Gastrocnemius medialis (tissue), 4 donors: ENCODE measurements at regions not wholly inside any gene's neighbourhood (a gene's known extent, or its start where the extent isn't known, plus 50 kb on each side); places are given as distances from the start of the nearest gene placed in this dataset.

ENCODE experiments used
- ATAC-seq, 2 donors: fragments of 150-250 bp; one replicate each; pipeline ENCODE4 v1.9.1; 2016
- DNase-seq, 2 donors: peaks; one replicate each; pipeline ENCODE4 v3.0.0-alpha.2; 2019
- H3K27ac ChIP-seq, 4 donors: fragments of 200-600 bp; sonication (generic); 1 replicate in 1 of 4; 2 replicates in 3 of 4; pipeline ENCODE4 v1.5.1; 2016 to 2018; ENCODE audit warnings: mild to moderate bottlenecking in 2 of 4, moderate library complexity in 1 of 4
- H3K27me3 ChIP-seq, 3 donors: fragments of 200-600 bp; sonication (generic) in 2 of 3; 1 replicate in 1 of 3; 2 replicates in 2 of 3; pipeline versions ENCODE4 v1.5.1 to v1.6.0; 2016 to 2019; ENCODE audit warnings: mild to moderate bottlenecking in 1 of 3, moderate library complexity in 1 of 3
- H3K36me3 ChIP-seq, 2 donors: fragments of 200-600 bp; sonication (generic) in 1 of 2; one replicate each; pipeline ENCODE4 v1.5.1; 2017 to 2018
- H3K4me1 ChIP-seq, 2 donors: fragments of 200-600 bp; sonication (generic) in 1 of 2; one replicate each; pipeline ENCODE4 v1.5.1; 2016 to 2017; ENCODE audit warnings: mild to moderate bottlenecking in 2 of 2
- H3K4me3 ChIP-seq, 4 donors: fragments of 200-600 bp; sonication (generic) in 3 of 4; 1 replicate in 1 of 4; 2 replicates in 3 of 4; pipeline ENCODE4 v1.5.1; 2016 to 2019; ENCODE audit warnings: mild to moderate bottlenecking in 2 of 4
- H3K9me3 ChIP-seq, 3 donors: fragments of 200-600 bp; sonication (generic) in 2 of 3; 1 replicate in 1 of 3; 2 replicates in 2 of 3; pipeline ENCODE4 v1.5.1; 2016 to 2019
- POLR2A ChIP-seq, 2 donors: fragments of 450-650 bp; IDR thresholded peaks; one replicate each; pipeline ENCODE4 v1.6.1; 2017; ENCODE audit warnings: antibody characterized with exemption in 2 of 2, mild to moderate bottlenecking in 2 of 2, moderate library complexity in 2 of 2
- in situ Hi-C, 4 donors: fragments of 200-750 bp; cut with MboI; loops; one replicate each; pipeline versions ENCODE4 v1.15.0 to v1.8.0; 2017; ENCODE audit warnings: low sequenced_read_pairs in 4 of 4
- intact Hi-C: fragments of 100-400 bp; cut with DNase I; formaldehyde crosslinking; loops from one replicate; pipeline ENCODE4 v1.15.1; 2023; ENCODE audit warnings: low total_unique reads
- TF ChIP-seq, protein P1 (sequence below), 5 experiments: fragments of 450-650 bp in 3 of 5; fragments of 200-600 bp in 2 of 5; sonication (generic) in 2 of 5; IDR thresholded peaks in 4 of 5; conservative IDR thresholded peaks in 1 of 5; 1 replicate in 4 of 5; 2 replicates in 1 of 5; pipeline ENCODE4 v1.5.1; 2016 to 2019; ENCODE audit warnings: antibody characterized with exemption in 5 of 5, mild to moderate bottlenecking in 3 of 5, moderate library complexity in 3 of 5

DNA sequence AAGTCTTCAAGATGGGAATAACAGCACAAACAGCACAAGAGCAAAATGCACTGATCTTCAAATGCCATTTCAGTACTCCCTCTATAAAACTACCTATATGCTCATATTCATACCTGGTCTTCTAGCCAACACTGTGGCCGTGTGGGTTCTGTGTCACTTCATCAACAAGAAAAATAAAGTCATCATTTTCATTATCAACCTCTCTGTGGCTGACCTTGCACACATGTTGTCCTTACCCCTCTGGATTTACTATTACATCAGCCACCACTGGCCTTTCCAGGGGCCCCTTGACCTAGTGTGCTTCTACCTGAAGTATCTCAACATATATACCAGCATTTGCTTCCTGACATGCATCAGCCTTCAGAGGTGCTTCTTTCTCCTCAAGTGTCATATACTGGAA, 59.6 kb upstream of the GPR174 start:
- TF ChIP-seq, protein P1, sequence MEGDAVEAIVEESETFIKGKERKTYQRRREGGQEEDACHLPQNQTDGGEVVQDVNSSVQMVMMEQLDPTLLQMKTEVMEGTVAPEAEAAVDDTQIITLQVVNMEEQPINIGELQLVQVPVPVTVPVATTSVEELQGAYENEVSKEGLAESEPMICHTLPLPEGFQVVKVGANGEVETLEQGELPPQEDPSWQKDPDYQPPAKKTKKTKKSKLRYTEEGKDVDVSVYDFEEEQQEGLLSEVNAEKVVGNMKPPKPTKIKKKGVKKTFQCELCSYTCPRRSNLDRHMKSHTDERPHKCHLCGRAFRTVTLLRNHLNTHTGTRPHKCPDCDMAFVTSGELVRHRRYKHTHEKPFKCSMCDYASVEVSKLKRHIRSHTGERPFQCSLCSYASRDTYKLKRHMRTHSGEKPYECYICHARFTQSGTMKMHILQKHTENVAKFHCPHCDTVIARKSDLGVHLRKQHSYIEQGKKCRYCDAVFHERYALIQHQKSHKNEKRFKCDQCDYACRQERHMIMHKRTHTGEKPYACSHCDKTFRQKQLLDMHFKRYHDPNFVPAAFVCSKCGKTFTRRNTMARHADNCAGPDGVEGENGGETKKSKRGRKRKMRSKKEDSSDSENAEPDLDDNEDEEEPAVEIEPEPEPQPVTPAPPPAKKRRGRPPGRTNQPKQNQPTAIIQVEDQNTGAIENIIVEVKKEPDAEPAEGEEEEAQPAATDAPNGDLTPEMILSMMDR (IDR thresholded peaks at IDR 0.05 in 4 of 5, conservative IDR thresholded peaks at IDR 0.05 in 1 of 5), result no peak
- no peak for TF ChIP-seq POLR2A (IDR thresholded peaks at IDR 0.05)
- no peak overlapping the region for H3K4me3 ChIP-seq
- H3K4me1 ChIP-seq, result no peaks in the 10 kb centered on the region
- no peaks in the 10 kb centered on the region for H3K36me3 ChIP-seq
- no peak overlapping the region for H3K27ac ChIP-seq
- no peaks in the 10 kb centered on the region for H3K9me3 ChIP-seq
- ATAC-seq, result no peak
- in situ Hi-C loops, result loop anchor here in 1 of 4 donors (25.0 kb wide), 1 partner anchor 523 kb away; no protein-coding TSS in a partner anchor
- intact Hi-C loops, result loop anchor here (10.0 kb wide), 1 partner anchor 530 kb away; no protein-coding TSS in a partner anchor
- no peak for DNase-seq
- no peaks in the 10 kb centered on the region for H3K27me3 ChIP-seq

DNA sequence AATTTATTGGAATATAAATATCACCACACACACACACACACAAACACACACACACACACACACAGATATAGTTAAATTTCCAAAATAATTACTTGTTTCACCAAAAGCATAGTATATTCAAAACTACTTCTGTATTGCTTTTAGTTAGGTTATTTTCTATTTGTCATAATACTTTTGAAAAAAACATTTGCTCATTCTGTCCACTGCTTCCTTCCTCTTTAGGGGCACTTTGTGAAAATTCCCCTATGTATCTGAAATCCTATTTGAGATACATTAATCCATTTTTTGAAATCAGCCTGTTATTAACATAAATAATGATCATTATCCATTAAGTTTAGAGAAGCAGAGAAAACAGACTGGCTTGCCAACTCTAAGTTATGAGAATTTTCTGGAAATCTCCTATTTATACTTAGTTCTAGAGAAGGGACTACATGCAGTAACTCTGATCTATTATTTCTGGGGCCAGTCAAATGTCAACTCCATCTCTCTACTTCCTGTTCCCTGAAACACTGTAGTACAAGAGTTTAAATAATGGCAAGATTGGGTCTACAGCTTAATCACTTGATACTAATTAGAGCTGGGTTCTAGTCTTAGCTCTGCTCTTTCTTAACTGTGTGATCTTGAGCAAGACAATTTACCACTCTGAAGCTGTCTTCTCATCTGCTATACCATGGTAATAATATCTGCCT, 54.4 kb upstream of the GPR174 start:
- no peaks in the 10 kb centered on the region for H3K36me3 ChIP-seq
- ATAC-seq (no peak), DNase-seq (no peak)
- no peak overlapping the region for H3K4me3 ChIP-seq
- H3K27me3 ChIP-seq, result no peaks in the 10 kb centered on the region
- in situ Hi-C loops (loop anchor here in 1 of 4 donors (25.0 kb wide), 1 partner anchor 528 kb away; no protein-coding TSS in a partner anchor), intact Hi-C loops (loop anchor here (10.0 kb wide), 1 partner anchor 535 kb away; no protein-coding TSS in a partner anchor)
- TF ChIP-seq POLR2A (IDR thresholded peaks at IDR 0.05), result no peak
- TF ChIP-seq, protein P1 (IDR thresholded peaks at IDR 0.05 in 4 of 5, conservative IDR thresholded peaks at IDR 0.05 in 1 of 5), result no peak
- H3K9me3 ChIP-seq, result no peaks in the 10 kb centered on the region
- H3K27ac ChIP-seq, result no peak overlapping the region
- no peaks in the 10 kb centered on the region for H3K4me1 ChIP-seq

DNA sequence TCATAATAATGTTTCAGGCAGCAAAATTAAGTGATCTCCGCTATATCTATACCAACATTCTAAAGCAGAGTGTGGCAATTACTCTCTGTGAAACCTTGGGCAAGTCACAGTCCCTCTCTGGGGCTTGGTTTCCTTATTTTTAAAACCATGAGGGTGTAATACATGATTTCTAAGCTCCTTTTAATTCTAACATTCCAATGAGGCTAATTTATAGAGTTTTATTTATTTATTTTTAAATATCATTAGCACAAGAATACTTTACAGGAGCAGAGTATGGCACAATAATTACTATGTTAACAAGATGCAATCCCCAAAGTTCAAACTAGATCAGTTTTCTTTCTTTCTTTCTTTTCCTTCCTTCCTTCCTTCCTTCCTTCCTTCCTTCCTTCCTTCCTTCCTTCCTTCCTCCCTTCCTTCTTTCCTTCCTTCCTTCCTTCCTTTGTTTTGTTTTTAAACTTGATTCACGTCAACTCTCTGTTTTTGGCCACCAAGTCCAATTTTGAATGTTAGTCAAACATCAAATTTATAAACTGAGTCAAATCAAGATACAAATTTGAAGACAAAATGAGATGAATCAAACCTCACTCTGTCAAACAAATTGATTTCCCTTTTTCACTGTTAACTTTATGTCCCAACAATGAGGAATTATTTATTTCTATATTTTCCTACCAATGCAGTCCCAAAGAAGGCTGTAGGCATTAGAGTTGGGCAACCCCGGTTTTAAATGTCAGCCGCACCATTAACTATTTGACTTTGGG, 50.2 kb upstream of the GPR174 start:
- Histone ChIP-seq H3K4me3 (no peak overlapping the region), H3K9me3 (no peaks in the 10 kb centered on the region), H3K36me3 (no peaks in the 10 kb centered on the region), H3K27ac (no peak overlapping the region), H3K27me3 (no peaks in the 10 kb centered on the region), H3K4me1 (no peaks in the 10 kb centered on the region)
- in situ Hi-C loops (loop anchor here in 1 of 4 donors (25.0 kb wide), 1 partner anchor 532 kb away; no protein-coding TSS in a partner anchor), intact Hi-C loops (no loop called here)
- no peak for TF ChIP-seq POLR2A (IDR thresholded peaks at IDR 0.05)
- TF ChIP-seq, protein P1 (IDR thresholded peaks at IDR 0.05 in 4 of 5, conservative IDR thresholded peaks at IDR 0.05 in 1 of 5), result no peak
- no peak for DNase-seq
- ATAC-seq, result no peak
